DND-41 (cell line): ENCODE measurements at regions not wholly inside any gene's neighbourhood (a gene's known extent, or its start where the extent isn't known, plus 50 kb on each side); places are given as distances from the start of the nearest gene placed in this dataset.

Experiments
- EZH2 ChIP-seq: IDR thresholded peaks from 3 replicates; pipeline ENCODE4 v1.6.1; 2012; ENCODE audit warnings: borderline replicate concordance, low read depth, mild to moderate bottlenecking, moderate library complexity, low read length, inconsistent platforms; ENCODE audit not compliant: severe bottlenecking
- TF ChIP-seq, protein P1 (sequence below): IDR thresholded peaks from 2 replicates; pipeline ENCODE4 v1.5.1; 2012; ENCODE audit warnings: borderline replicate concordance, low read length, moderate library complexity, mild to moderate bottlenecking; ENCODE audit not compliant: poor library complexity, severe bottlenecking; ENCODE audit errors: extremely low read depth

DNA sequence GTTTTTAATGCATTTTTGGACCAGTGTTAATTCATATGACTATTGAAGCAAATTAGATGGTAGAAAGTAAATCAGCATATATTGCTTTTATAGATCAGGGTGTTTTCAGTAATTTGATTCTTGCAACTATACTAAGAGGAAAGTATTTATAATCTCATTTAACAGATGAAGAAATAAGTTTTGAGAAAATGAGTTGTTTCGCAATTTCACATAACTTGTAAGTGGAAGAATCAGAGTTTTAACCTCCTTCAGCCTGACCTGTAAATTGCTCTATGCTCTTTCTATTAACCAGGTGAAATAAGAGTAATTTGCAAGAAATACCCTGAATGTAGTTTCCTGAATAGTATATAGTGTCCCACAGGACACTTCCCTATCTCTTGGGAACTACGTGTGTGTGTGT lies 1106.8 kb upstream of the RAG2 start:
- TF ChIP-seq, protein P1, sequence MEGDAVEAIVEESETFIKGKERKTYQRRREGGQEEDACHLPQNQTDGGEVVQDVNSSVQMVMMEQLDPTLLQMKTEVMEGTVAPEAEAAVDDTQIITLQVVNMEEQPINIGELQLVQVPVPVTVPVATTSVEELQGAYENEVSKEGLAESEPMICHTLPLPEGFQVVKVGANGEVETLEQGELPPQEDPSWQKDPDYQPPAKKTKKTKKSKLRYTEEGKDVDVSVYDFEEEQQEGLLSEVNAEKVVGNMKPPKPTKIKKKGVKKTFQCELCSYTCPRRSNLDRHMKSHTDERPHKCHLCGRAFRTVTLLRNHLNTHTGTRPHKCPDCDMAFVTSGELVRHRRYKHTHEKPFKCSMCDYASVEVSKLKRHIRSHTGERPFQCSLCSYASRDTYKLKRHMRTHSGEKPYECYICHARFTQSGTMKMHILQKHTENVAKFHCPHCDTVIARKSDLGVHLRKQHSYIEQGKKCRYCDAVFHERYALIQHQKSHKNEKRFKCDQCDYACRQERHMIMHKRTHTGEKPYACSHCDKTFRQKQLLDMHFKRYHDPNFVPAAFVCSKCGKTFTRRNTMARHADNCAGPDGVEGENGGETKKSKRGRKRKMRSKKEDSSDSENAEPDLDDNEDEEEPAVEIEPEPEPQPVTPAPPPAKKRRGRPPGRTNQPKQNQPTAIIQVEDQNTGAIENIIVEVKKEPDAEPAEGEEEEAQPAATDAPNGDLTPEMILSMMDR: no peak
- TF ChIP-seq EZH2: no peak
